GM12875 (cell line): ENCODE measurements at regions not wholly inside any gene's neighbourhood (a gene's known extent, or its start where the extent isn't known, plus 50 kb on each side); places are given as distances from the start of the nearest gene placed in this dataset.

Experiments used
- H3K4me3 ChIP-seq: one replicate; pipeline ENCODE4 v1.5.1; 2011; ENCODE audit warnings: low read depth, low read length, control low read depth
- TF ChIP-seq, protein P1 (sequence below): IDR thresholded peaks from 2 replicates; pipeline ENCODE4 v1.5.1; 2011; ENCODE audit warnings: low read depth, mild to moderate bottlenecking, control low read depth, inconsistent platforms, low read length, moderate library complexity, borderline replicate concordance; ENCODE audit not compliant: insufficient read depth

DNA sequence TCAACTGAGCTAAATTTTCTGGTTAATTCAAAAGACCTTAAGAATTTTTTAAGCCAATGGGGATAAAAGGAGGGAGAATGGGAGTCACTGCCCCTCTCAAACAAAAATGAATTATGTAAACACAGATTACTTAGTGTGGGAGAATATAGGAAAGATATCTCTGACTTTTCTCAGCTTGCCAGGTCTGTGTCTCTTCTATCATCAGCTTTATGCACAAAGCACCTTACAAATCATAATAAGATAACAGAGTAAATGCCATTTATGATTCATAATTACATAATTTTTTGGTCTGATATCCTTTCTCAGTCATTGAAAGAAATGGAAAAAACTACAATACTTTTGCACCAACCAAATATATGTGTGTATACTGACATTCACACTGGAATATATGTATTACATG lies 604.6 kb upstream of the FAM241A start:
- H3K4me3 ChIP-seq, result no peak overlapping the region
- TF ChIP-seq, protein P1, sequence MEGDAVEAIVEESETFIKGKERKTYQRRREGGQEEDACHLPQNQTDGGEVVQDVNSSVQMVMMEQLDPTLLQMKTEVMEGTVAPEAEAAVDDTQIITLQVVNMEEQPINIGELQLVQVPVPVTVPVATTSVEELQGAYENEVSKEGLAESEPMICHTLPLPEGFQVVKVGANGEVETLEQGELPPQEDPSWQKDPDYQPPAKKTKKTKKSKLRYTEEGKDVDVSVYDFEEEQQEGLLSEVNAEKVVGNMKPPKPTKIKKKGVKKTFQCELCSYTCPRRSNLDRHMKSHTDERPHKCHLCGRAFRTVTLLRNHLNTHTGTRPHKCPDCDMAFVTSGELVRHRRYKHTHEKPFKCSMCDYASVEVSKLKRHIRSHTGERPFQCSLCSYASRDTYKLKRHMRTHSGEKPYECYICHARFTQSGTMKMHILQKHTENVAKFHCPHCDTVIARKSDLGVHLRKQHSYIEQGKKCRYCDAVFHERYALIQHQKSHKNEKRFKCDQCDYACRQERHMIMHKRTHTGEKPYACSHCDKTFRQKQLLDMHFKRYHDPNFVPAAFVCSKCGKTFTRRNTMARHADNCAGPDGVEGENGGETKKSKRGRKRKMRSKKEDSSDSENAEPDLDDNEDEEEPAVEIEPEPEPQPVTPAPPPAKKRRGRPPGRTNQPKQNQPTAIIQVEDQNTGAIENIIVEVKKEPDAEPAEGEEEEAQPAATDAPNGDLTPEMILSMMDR, result no peak

DNA sequence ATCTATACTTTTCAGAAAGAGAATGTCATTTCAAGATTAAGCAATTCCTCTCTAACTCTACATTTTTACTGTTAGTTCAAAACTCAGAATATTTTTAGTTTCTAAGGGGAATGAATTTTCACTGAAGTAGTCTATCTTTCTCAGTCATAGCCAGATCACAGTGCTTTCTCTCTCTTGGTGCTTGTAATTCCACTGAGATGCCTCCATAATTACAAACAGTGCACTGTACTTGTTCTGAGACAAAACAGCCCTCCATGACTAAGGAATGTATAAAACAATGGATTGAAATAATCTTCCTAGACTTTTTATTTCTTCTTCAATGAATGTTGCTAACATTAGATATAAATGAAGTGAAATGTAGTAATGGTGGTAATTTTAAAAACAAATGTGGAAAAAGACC lies 603.2 kb upstream of the FAM241A start:
- TF ChIP-seq, protein P1, result no peak
- H3K4me3 ChIP-seq, result no peak overlapping the region

DNA sequence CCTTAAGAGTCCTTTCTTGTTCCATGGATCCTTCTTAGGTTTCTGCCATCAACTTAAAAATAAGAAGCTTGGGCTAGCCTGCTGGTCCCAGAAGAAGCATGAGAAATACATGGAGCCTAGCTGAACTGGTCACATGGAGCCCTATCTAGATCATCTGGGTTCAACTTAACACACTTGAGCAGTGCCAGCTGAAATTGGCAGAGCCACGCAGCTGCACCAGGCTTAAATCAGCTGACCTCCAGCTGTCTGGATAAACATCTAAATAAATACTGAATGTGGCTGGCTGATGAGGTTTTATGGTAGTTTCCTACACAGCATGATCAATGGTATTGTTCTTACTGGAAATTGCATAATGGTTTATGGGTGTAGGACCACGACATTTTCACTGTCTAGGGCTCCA lies 598.4 kb upstream of the FAM241A start:
- H3K4me3 ChIP-seq, result no peak overlapping the region
- TF ChIP-seq, protein P1, result no peak

DNA sequence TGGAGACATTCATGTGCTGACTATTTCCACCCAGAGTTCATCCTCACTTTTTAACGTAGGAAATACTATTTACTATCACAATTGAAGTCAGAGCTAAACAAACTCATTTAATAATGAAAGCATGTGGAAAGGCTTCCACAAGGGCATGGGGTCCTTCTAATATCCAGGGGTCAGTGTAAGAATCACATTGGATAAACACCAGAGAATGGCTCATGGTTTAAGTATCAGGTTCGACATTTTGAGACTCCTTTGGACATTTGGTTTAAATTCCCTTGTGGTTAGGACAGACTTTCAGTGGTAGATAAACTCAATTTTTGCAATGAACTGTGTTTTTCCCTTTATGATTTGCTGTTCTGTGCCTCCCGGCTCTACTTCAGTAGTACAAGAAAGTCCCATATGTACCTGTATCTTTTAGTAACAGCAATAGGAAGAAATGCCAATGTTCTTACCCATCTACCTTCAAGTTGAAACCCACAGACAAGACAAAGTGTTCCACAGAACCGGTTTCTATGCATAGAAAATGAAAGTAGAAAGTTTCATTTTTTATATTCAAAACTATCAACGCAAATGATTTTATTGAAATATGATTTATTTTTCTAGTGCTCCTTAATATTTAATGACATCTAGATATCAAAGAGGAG lies 589.0 kb upstream of the FAM241A start:
- no peak overlapping the region for H3K4me3 ChIP-seq
- TF ChIP-seq, protein P1, result no peak

DNA sequence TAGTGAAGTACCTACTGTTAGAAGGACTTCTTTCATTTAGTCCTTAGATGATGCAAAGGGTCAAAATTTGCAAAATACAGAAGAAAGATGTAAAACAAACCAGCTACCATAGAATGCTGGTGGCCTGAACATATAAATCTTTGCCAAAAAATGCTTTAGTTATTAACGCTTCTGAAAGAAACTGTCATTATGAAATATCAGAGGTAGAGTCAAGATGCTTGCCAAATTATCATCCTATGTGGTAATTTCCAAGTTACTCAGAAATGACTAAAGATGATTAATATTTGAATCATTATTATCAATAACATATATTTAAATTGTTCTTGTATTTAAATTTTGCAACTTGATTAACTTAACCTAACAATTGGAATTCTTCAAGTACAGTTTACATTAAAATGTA lies 588.4 kb upstream of the FAM241A start:
- TF ChIP-seq, protein P1, result no peak
- no peak overlapping the region for H3K4me3 ChIP-seq

DNA sequence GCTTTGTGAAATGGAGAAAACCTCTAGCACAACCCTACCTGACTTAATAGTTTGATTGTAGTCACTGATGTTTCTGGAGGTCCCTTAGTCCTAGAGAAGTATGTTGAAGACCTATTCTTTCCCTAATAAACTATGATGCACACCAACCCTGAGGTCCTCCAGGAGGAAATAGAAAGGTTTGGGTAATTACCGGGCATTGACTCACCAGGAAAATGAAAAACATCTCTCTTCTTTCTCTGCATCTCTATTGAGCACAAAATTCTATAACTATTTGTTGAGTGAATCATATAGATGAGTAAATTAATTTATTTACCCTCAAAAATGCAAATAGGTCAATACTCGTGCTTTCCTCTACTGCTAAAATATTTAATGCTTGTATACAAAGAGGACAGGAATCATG lies 582.4 kb upstream of the FAM241A start:
- TF ChIP-seq, protein P1, result no peak
- H3K4me3 ChIP-seq, result no peak overlapping the region

DNA sequence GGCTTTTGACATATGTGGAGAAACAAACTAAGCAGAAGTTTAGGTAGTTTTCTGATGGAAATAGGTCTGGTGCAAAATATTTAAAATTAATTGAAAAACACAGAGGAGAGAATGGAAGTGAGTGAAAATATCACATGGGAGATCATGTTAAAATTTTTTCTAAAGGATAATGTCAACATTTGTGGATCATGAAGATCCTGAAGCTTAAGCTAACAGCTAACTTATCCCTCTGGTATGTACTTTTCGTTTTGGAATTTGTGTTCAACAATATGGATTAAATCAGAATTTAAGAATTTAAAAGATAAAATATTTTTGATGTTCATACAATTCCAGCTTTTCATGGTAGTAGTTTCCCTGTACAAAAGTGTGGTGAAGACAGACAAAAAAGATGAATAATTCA lies 572.8 kb upstream of the FAM241A start:
- H3K4me3 ChIP-seq, result no peak overlapping the region
- TF ChIP-seq, protein P1, result no peak
